ENCODE measurements at regions not wholly inside any gene's neighbourhood (a gene's known extent, or its start where the extent isn't known, plus 50 kb on each side); places are given as distances from the start of the nearest gene placed in this dataset.

DNA sequence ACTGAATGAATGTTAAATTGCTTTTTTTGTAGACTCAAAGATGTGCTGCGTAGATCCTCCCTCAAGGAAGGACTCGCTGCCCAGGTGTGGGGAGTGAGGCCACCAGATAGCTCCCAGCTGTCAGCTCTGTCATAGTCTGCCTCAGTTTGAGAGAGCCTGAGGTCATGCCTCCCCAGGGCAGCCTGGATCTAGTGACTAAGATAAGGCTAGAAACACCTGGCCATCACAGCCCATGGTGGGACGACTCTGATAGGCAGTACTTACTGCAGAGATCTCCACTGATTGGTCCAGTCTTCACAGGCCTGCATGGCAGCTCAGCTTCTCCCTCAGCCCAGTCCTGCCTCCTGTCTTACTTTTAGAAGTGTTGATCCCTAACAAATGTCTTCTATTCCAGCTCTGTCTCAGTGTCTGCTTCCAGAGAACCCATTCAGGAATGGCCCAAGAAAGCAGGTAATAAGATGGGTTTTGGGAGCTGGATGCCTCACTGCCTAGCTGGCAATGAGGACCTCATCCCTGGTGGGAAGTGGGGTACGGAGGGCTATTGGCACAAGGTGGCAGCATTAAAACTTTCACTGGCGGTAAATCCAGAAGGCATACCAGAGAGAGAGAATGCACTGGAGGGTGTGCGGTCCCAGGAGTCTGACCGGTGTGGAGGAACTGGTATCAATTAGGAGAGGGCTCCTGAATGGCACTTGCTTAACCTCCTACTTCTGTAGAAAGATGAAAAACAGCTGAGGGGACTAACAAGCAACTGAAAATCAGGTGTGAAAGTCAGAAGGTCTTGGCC is 55.3 kb upstream of the GPR37L1 start (continued):
- TF ChIP-seq ZHX1 (conservative IDR thresholded peaks at IDR 0.05; ENCODE audit: low read length): no peak
- 0 out of 2 replicates have a peak, but pooled peaks have one; percentile 22 for TF ChIP-seq CREB1 (IDR thresholded peaks at IDR 0.05)
- no peak for TF ChIP-seq CREB1 (CRISPR knock-in tag; IDR thresholded peaks at IDR 0.05)
- no peak for TF ChIP-seq MED1 (CRISPR knock-in tag; IDR thresholded peaks at IDR 0.05; ENCODE audit: borderline replicate concordance)
- TF ChIP-seq PRPF4 (IDR thresholded peaks at IDR 0.05; ENCODE audit: insufficient read depth, low read depth, low read length, poor library complexity, severe bottlenecking): no peak
- no peak for TF ChIP-seq ZNF165 (CRISPR knock-in tag; IDR thresholded peaks at IDR 0.05; ENCODE audit: borderline replicate concordance)
- no peak for TF ChIP-seq BRD9 (IDR thresholded peaks at IDR 0.05; ENCODE audit: low read depth, partially characterized antibody)
- TF ChIP-seq CHCHD3 (CRISPR knock-in tag; IDR thresholded peaks at IDR 0.05): no peak
- no peak for TF ChIP-seq MAFF (IDR thresholded peaks at IDR 0.05; ENCODE audit: low read length)
- TF ChIP-seq POLR3A (IDR thresholded peaks at IDR 0.05; ENCODE audit: borderline replicate concordance, extremely low read depth, insufficient read depth, insufficient read length): no peak
- TF ChIP-seq POLR2B (IDR thresholded peaks at IDR 0.05; ENCODE audit: low read depth, partially characterized antibody): no peak
- TF ChIP-seq, protein P1, sequence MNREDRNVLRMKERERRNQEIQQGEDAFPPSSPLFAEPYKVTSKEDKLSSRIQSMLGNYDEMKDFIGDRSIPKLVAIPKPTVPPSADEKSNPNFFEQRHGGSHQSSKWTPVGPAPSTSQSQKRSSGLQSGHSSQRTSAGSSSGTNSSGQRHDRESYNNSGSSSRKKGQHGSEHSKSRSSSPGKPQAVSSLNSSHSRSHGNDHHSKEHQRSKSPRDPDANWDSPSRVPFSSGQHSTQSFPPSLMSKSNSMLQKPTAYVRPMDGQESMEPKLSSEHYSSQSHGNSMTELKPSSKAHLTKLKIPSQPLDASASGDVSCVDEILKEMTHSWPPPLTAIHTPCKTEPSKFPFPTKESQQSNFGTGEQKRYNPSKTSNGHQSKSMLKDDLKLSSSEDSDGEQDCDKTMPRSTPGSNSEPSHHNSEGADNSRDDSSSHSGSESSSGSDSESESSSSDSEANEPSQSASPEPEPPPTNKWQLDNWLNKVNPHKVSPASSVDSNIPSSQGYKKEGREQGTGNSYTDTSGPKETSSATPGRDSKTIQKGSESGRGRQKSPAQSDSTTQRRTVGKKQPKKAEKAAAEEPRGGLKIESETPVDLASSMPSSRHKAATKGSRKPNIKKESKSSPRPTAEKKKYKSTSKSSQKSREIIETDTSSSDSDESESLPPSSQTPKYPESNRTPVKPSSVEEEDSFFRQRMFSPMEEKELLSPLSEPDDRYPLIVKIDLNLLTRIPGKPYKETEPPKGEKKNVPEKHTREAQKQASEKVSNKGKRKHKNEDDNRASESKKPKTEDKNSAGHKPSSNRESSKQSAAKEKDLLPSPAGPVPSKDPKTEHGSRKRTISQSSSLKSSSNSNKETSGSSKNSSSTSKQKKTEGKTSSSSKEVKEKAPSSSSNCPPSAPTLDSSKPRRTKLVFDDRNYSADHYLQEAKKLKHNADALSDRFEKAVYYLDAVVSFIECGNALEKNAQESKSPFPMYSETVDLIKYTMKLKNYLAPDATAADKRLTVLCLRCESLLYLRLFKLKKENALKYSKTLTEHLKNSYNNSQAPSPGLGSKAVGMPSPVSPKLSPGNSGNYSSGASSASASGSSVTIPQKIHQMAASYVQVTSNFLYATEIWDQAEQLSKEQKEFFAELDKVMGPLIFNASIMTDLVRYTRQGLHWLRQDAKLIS (CRISPR knock-in tag; IDR thresholded peaks at IDR 0.05): no peak
- TF ChIP-seq, protein P2, sequence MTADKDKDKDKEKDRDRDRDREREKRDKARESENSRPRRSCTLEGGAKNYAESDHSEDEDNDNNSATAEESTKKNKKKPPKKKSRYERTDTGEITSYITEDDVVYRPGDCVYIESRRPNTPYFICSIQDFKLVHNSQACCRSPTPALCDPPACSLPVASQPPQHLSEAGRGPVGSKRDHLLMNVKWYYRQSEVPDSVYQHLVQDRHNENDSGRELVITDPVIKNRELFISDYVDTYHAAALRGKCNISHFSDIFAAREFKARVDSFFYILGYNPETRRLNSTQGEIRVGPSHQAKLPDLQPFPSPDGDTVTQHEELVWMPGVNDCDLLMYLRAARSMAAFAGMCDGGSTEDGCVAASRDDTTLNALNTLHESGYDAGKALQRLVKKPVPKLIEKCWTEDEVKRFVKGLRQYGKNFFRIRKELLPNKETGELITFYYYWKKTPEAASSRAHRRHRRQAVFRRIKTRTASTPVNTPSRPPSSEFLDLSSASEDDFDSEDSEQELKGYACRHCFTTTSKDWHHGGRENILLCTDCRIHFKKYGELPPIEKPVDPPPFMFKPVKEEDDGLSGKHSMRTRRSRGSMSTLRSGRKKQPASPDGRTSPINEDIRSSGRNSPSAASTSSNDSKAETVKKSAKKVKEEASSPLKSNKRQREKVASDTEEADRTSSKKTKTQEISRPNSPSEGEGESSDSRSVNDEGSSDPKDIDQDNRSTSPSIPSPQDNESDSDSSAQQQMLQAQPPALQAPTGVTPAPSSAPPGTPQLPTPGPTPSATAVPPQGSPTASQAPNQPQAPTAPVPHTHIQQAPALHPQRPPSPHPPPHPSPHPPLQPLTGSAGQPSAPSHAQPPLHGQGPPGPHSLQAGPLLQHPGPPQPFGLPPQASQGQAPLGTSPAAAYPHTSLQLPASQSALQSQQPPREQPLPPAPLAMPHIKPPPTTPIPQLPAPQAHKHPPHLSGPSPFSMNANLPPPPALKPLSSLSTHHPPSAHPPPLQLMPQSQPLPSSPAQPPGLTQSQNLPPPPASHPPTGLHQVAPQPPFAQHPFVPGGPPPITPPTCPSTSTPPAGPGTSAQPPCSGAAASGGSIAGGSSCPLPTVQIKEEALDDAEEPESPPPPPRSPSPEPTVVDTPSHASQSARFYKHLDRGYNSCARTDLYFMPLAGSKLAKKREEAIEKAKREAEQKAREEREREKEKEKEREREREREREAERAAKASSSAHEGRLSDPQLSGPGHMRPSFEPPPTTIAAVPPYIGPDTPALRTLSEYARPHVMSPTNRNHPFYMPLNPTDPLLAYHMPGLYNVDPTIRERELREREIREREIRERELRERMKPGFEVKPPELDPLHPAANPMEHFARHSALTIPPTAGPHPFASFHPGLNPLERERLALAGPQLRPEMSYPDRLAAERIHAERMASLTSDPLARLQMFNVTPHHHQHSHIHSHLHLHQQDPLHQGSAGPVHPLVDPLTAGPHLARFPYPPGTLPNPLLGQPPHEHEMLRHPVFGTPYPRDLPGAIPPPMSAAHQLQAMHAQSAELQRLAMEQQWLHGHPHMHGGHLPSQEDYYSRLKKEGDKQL (CRISPR knock-in tag; IDR thresholded peaks at IDR 0.05; ENCODE audit: borderline replicate concordance): no peak
- no peak for TF ChIP-seq CBX2 (IDR thresholded peaks at IDR 0.05; ENCODE audit: insufficient read depth, low read length, poor library complexity, severe bottlenecking)
- no peak for TF ChIP-seq BRF1 (IDR thresholded peaks at IDR 0.05; ENCODE audit: borderline replicate concordance, extremely low read depth, insufficient read length)
- TF ChIP-seq HDGF (IDR thresholded peaks at IDR 0.05): no peak

Data from K562 (cell line).